Hepatocyte (in vitro differentiated cells): ENCODE measurements at regions not wholly inside any gene's neighbourhood (a gene's known extent, or its start where the extent isn't known, plus 50 kb on each side); places are given as distances from the start of the nearest gene placed in this dataset.

ENCODE experiments used
- EZH2 ChIP-seq: fragments of 200-600 bp; sonication (generic); IDR thresholded peaks from 2 replicates; pipeline ENCODE4 v1.6.1; 2016; ENCODE audit warnings: antibody characterized with exemption, mild to moderate bottlenecking, borderline replicate concordance
- EZH2phosphoT487 ChIP-seq: fragments of 200-600 bp; sonication (generic); IDR thresholded peaks from one replicate; pipeline ENCODE4 v1.6.1; 2018; ENCODE audit warnings: antibody characterized with exemption, mild to moderate bottlenecking, low read depth, moderate library complexity; ENCODE audit not compliant: unreplicated experiment, severe bottlenecking
- TF ChIP-seq, protein P1 (sequence below): fragments of 200-600 bp; sonication (generic); IDR thresholded peaks from 2 replicates; pipeline ENCODE4 v1.5.1; 2016; ENCODE audit warnings: antibody characterized with exemption, mild to moderate bottlenecking; ENCODE audit not compliant: poor library complexity

GRCh38 chr13:72112216-72112615 lies 245.2 kb upstream of the DACH1 start:
- TF ChIP-seq, protein P1, sequence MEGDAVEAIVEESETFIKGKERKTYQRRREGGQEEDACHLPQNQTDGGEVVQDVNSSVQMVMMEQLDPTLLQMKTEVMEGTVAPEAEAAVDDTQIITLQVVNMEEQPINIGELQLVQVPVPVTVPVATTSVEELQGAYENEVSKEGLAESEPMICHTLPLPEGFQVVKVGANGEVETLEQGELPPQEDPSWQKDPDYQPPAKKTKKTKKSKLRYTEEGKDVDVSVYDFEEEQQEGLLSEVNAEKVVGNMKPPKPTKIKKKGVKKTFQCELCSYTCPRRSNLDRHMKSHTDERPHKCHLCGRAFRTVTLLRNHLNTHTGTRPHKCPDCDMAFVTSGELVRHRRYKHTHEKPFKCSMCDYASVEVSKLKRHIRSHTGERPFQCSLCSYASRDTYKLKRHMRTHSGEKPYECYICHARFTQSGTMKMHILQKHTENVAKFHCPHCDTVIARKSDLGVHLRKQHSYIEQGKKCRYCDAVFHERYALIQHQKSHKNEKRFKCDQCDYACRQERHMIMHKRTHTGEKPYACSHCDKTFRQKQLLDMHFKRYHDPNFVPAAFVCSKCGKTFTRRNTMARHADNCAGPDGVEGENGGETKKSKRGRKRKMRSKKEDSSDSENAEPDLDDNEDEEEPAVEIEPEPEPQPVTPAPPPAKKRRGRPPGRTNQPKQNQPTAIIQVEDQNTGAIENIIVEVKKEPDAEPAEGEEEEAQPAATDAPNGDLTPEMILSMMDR: no peak
- TF ChIP-seq EZH2phosphoT487 (no peak), EZH2 (no peak)
